GM19372 (cell line): ENCODE measurements at regions not wholly inside any gene's neighbourhood (a gene's known extent, or its start where the extent isn't known, plus 50 kb on each side); places are given as distances from the start of the nearest gene placed in this dataset.
"Not testable (repeated sequence)": the region's sequence is repeated elsewhere in the genome, so short reads cannot be mapped to it uniquely, and the experiment has no call there.

ENCODE experiments used
- ATAC-seq: cut with Tn5 transposase; IDR thresholded peaks from one replicate; pipeline ENCODE4 v1.9.1; 2021; ENCODE audit warnings: mild to moderate bottlenecking, low read depth, moderate library complexity; ENCODE audit not compliant: unreplicated experiment

DNA sequence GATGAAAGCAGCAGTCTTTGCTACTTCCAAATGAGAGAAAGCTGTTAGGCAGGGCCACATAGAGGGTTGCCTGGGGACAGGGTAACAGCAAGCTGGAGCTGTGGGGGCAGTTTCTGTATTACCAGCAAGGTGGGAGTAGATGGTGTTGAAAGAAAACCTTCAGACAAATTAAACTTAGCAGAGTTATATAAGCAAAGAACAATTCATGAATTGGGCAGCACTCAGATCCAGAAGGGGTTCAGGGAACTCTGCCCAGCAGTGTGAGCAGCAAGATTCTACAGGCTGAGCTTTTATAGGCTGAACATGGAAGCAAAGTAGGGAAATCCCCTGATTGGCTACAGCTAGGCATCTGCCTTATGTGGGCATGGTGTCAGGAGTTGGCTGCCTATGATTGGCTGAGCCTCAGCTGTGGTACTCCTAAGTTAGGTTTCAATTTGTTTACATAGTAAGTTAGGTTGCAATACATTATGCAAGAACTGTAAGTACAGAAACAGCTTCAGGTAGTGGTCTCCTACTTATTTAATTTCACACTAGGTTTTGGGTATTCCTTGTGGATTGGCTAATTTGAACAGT lies 64.1 kb upstream of the TMPRSS2 start:
- no peak for ATAC-seq

DNA sequence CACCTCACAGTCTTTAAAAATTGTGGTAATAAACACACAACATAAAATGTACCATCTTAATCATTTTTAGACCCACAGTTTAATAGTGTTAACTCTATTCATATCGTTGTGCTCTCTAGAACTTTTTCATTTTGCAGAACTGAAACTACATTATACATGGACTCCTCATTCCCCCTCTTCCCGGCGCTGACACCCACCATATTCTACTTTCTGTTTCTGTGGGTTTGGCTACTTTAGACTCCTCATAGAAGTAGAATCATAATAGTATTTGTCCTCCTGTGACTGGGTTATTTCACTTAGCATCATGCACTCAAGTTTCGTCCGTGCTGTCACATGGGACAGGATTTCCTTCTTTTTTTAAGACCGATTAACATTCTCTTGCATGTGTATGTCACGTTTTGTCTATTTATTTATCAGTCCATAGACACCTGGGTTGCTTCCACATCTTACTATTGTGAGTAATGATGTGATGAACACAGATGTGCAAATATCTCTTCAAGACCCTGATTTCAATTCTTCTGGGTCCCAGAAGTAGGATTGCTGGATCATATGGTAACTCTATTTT lies 62.9 kb upstream of the TMPRSS2 start:
- peak; percentile 93 for ATAC-seq

- ATAC-seq, result no peak
These were observed 60.8 kb upstream of the TMPRSS2 start for GRCh38 chr21:41568606-41569385.

DNA sequence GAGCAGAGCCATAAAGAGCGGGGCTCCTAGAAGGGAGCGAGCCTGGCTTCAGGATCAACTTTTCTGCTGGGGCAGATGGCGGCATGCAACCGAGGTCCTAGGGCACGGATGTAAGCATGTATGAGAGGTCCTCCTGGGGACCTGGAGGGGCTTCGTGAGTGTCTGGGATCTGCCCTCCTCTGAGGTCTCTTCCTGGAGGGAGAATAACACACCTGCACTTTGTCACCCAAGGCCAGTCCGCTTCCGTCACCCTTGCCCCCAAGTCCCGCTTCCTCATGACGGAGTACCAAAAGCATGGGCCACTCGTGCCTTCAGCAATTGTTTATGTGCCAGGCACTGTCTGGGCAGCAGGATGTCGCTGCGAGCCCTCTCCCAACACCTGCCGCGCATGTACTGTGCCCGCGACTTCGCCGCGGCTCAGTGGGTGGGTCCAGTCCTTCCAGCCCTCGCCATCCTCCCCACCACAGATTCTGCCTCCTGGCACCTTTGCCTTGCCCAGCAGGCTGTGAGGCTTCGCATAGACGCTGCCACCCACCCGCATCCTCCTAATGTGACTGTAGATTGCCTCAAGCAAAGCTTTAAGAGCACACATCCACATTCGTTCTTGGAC lies 60.0 kb upstream of the TMPRSS2 start:
- ATAC-seq, result no peak

GRCh38 chr21:41567237-41567636 lies 59.3 kb upstream of the TMPRSS2 start:
- ATAC-seq, result not testable (repeated sequence)

DNA sequence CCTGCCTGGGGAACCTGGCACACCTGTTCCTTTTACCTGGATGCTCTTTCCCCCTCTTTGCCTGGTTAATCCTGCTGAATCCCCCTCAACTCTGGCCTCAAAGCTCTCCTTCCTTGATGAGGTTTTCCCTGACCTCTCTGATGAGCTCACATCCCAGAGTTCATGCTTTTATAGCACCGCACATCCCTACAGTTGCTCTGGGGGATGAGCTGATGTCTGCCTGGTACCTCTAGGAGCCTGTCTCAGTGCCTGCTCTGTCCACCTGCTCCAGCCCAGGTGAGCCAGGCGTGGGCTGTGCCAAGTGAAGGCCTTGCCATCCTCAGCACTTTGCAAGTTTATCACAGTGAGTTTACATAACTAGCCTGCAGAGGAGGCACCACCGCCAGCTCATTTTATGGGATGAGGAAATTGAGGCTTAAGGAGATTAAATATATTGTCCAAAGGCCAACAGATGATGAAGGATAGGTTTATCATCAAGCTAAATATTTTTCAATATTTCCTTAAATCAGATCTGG lies 58.6 kb upstream of the TMPRSS2 start:
- ATAC-seq, result no peak

GRCh38 chr21:41565550-41565949 lies 57.6 kb upstream of the TMPRSS2 start:
- ATAC-seq, result no peak

GRCh38 chr21:41564871-41565274 lies 56.9 kb upstream of the TMPRSS2 start:
- no peak for ATAC-seq

DNA sequence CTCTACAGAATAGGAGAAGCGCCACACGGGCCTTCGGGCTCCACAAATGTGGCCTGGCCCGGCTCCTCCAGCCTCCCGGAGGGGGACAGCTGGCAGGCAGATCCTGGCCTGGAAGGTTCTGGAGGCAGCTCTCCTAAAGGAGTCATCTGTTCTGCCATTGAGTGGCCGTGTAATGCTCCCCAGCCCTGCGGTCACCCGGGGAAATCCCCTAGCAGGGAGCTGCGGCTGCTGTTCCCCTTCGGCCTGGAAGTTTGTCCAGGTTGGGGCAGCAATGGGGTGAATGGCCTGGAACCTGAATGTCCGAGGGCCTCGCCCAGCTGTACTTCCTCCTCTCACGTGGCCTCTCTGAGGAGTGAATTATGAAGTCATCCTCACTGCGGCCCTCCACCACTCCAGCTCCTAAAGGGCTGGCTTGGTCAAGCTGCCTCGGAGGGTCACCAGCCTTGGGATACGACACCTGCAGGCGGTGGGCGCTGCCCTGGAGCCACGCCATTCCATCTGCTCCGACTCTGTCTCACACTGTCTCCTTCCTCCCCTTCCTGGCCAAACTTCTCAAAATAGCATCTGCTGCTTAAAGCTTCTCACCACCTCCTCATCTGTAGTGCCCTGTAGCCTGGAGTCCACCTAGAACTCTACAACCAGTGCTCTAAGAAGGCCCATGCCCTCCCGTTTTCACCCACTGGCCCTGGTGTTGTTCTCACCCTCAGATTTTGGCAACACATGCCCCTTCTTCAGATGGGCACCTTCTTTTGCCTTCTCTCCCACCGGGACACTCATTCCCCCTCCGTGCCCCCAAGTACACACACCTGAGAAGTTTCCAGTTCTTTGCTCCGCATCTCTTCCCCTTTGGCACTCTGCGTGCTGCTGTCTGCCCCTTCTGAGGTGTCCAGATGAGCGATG lies 54.4 kb upstream of the TMPRSS2 start:
- ATAC-seq, result no peak

- no peak for ATAC-seq
These were observed 53.7 kb upstream of the TMPRSS2 start for GRCh38 chr21:41561701-41562100.

GRCh38 chr21:41560661-41561158 lies 52.8 kb upstream of the TMPRSS2 start:
- no peak for ATAC-seq

- no peak for ATAC-seq
These were observed 52.0 kb upstream of the TMPRSS2 start for GRCh38 chr21:41559658-41560631.

DNA sequence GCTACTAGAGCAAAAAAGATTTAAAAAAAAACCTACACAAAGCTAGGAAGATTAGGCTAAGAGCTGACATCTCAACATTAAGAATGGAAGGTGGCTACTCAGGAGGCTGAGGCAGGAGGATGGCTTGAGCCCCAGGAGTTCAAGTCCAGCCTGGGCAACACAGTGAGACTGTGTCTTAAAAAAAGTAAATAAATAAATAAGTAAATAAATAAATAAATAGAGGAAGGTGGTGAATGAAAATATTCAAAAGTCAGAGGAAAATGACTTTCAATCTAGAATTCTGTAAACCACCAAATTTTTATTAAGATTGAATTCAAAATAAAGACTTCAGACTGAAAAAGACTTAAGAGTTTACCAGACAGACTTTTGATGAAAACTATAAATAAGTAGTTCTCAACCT lies 50.9 kb upstream of the TMPRSS2 start:
- no peak for ATAC-seq

DNA sequence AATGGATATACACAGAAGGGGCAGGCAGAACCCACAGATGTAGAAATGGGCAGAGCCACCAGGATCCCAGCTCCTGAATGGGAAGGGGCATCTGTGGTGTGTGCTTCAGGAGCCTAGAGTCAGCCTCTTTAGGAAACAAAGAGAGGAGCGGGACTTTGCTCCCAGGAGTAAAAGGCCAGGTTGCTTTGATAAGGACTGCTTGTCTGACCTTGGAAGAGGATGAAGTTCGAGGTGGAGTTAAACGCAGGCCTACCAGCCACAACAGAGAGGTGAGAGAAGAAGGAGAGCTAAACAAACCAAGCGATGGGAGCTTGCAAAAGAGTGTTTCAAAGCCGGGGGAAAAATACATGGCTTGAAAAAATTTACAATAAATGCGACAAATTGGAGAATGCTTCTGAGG lies 49.9 kb upstream of the TMPRSS2 start:
- ATAC-seq, result no peak
